ENCODE measurements at regions not wholly inside any gene's neighbourhood (a gene's known extent, or its start where the extent isn't known, plus 50 kb on each side); places are given as distances from the start of the nearest gene placed in this dataset.

DNA sequence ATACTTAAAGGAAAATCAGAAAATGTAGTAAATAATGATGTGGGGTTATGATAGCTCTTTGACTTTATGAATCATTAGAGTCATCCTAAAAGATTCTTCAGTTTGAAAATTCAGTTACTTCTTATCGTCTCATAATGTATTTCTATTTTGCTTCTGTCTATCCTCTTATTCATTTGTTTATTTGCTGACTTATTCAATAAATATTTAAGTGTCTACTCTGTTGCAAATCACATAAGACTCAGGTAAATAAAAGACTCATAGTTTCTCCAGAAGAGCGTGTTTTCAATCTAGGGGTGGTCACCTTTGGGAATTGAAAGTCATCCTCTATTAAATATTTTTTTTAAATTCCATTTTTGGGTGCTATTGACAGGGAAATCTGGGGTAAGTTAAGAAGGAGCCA, 69.1 kb upstream of the RBMS1 start:
- no peak overlapping the region for H3K4me2 ChIP-seq (ENCODE audit: low read length)
- H3K79me2 ChIP-seq (ENCODE audit: insufficient read depth, low read length), result no peaks in the 10 kb centered on the region
- TF ChIP-seq, protein P1, sequence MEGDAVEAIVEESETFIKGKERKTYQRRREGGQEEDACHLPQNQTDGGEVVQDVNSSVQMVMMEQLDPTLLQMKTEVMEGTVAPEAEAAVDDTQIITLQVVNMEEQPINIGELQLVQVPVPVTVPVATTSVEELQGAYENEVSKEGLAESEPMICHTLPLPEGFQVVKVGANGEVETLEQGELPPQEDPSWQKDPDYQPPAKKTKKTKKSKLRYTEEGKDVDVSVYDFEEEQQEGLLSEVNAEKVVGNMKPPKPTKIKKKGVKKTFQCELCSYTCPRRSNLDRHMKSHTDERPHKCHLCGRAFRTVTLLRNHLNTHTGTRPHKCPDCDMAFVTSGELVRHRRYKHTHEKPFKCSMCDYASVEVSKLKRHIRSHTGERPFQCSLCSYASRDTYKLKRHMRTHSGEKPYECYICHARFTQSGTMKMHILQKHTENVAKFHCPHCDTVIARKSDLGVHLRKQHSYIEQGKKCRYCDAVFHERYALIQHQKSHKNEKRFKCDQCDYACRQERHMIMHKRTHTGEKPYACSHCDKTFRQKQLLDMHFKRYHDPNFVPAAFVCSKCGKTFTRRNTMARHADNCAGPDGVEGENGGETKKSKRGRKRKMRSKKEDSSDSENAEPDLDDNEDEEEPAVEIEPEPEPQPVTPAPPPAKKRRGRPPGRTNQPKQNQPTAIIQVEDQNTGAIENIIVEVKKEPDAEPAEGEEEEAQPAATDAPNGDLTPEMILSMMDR (IDR thresholded peaks at IDR 0.05; ENCODE audit: insufficient read depth, low read depth, low read length), result no peak
- no peak for TF ChIP-seq EZH2 (IDR thresholded peaks at IDR 0.05; ENCODE audit: insufficient read depth, low read length)
- Mint-ChIP-seq H3K9me3 (ENCODE audit: unreplicated experiment) (no peaks in the 10 kb centered on the region), H3K36me3 (ENCODE audit: low read depth, unreplicated experiment) (no peaks in the 10 kb centered on the region), H3K27me3 (ENCODE audit: low read depth, unreplicated experiment) (no peaks in the 10 kb centered on the region), H3K27ac (ENCODE audit: unreplicated experiment) (no peak overlapping the region), H3K4me1 (ENCODE audit: low read depth, unreplicated experiment) (peaks cover 9% of the 10 kb centered on the region), H3K4me3 (ENCODE audit: unreplicated experiment) (no peak overlapping the region)
- no peak overlapping the region for H2AFZ ChIP-seq (ENCODE audit: low read depth, low read length)
- H3K9ac ChIP-seq (ENCODE audit: low read length), result no peak overlapping the region
- FAIRE-seq (no peak), DNase-seq (ENCODE audit: low read depth) (no peak)
- H3K9me3 ChIP-seq (ENCODE audit: insufficient read depth, low read depth, low read length), result no peaks in the 10 kb centered on the region
- H3K4me3 ChIP-seq (ENCODE audit: insufficient read depth, low read depth, low read length), result no peak overlapping the region
- H3K27me3 ChIP-seq (ENCODE audit: insufficient read depth, low read length), result no peaks in the 10 kb centered on the region
- H4K20me1 ChIP-seq (ENCODE audit: insufficient read depth, low read length), result no peaks in the 10 kb centered on the region
- H3K36me3 ChIP-seq (ENCODE audit: insufficient read depth, low read length), result no peaks in the 10 kb centered on the region
- no peak overlapping the region for H3K27ac ChIP-seq (ENCODE audit: low read depth, low read length)
- no peaks in the 10 kb centered on the region for H3K4me1 ChIP-seq (ENCODE audit: insufficient read depth, low read length)

DNA sequence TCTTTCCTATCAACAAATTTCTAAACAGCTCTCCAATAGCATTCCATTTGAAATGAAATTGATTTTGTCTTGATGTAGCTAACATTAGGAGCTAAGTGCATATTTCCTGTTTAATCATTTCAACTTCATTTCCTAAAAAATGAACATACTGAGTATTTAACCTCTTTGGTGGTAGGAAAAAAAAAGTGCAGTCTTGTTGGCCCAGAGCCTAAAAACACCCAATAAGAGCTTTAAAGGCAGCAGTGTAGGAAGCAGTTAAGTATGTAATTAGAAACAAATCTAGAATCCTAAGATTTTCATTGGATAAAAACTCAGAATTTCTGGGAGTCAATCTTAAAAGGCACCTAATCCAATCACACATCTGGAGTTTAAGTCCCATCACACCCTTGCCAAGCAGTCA, 71.0 kb upstream of the RBMS1 start:
- Histone ChIP-seq H3K27me3 (ENCODE audit: insufficient read depth, low read length) (no peaks in the 10 kb centered on the region), H3K9me3 (ENCODE audit: insufficient read depth, low read depth, low read length) (no peaks in the 10 kb centered on the region), H3K4me3 (ENCODE audit: insufficient read depth, low read depth, low read length) (no peak overlapping the region), H4K20me1 (ENCODE audit: insufficient read depth, low read length) (no peaks in the 10 kb centered on the region), H3K79me2 (ENCODE audit: insufficient read depth, low read length) (no peaks in the 10 kb centered on the region), H3K36me3 (ENCODE audit: insufficient read depth, low read length) (no peaks in the 10 kb centered on the region), H2AFZ (ENCODE audit: low read depth, low read length) (no peak overlapping the region), H3K4me2 (ENCODE audit: low read length) (no peak overlapping the region), H3K9ac (ENCODE audit: low read length) (no peak overlapping the region), H3K4me1 (ENCODE audit: insufficient read depth, low read length) (no peaks in the 10 kb centered on the region), H3K27ac (ENCODE audit: low read depth, low read length) (no peak overlapping the region)
- Mint-ChIP-seq H3K9me3 (ENCODE audit: unreplicated experiment) (no peaks in the 10 kb centered on the region), H3K27me3 (ENCODE audit: low read depth, unreplicated experiment) (no peaks in the 10 kb centered on the region), H3K4me1 (ENCODE audit: low read depth, unreplicated experiment) (peaks cover 9% of the 10 kb centered on the region), H3K36me3 (ENCODE audit: low read depth, unreplicated experiment) (no peaks in the 10 kb centered on the region), H3K27ac (ENCODE audit: unreplicated experiment) (no peak overlapping the region), H3K4me3 (ENCODE audit: unreplicated experiment) (no peak overlapping the region)
- TF ChIP-seq, protein P1 (IDR thresholded peaks at IDR 0.05; ENCODE audit: insufficient read depth, low read depth, low read length), result no peak
- TF ChIP-seq EZH2 (IDR thresholded peaks at IDR 0.05; ENCODE audit: insufficient read depth, low read length), result no peak
- DNase-seq (ENCODE audit: low read depth), result no peak
- FAIRE-seq, result no peak

DNA sequence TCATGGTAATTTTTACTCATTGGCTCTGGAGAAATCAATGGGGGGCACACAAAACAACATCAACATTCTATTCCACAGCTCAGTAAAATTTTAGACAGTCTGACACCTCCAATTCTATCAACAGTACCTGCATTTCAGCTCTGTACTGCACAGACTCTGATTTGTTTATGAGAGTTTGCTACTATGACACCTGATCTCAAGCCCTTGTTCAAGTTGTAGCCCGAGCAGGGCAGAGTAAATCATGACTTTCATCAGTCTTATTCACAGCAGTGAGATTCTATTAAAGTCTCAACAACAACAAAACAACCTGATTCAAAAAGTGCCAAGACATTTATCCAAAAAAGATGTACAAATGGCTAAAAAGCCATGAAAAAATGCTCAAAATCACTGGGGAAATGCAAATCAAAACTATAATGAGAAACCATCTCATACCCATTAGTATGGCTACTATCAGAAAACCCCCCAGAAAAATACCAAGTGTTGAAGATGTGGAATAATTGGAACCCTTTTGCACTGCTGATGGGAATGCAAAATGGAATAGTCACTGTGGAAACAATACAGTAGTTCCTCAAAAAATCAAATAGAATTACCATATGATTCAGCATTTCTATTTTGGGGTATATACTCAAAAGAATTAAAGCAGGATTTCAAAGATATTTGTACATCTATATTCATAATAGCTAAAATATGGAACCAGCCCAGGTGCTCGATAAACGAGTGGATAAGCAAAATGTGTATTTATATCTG, 71.7 kb upstream of the RBMS1 start:
- Histone ChIP-seq H3K4me1 (ENCODE audit: insufficient read depth, low read length) (no peaks in the 10 kb centered on the region), H3K9ac (ENCODE audit: low read length) (no peak overlapping the region), H3K9me3 (ENCODE audit: insufficient read depth, low read depth, low read length) (no peaks in the 10 kb centered on the region), H3K27ac (ENCODE audit: low read depth, low read length) (no peak overlapping the region), H2AFZ (ENCODE audit: low read depth, low read length) (no peak overlapping the region), H4K20me1 (ENCODE audit: insufficient read depth, low read length) (no peaks in the 10 kb centered on the region), H3K79me2 (ENCODE audit: insufficient read depth, low read length) (no peaks in the 10 kb centered on the region), H3K4me3 (ENCODE audit: insufficient read depth, low read depth, low read length) (no peak overlapping the region), H3K4me2 (ENCODE audit: low read length) (no peak overlapping the region), H3K27me3 (ENCODE audit: insufficient read depth, low read length) (no peaks in the 10 kb centered on the region), H3K36me3 (ENCODE audit: insufficient read depth, low read length) (no peaks in the 10 kb centered on the region)
- Mint-ChIP-seq H3K4me3 (ENCODE audit: unreplicated experiment) (no peak overlapping the region), H3K27me3 (ENCODE audit: low read depth, unreplicated experiment) (no peaks in the 10 kb centered on the region), H3K27ac (ENCODE audit: unreplicated experiment) (no peak overlapping the region), H3K9me3 (ENCODE audit: unreplicated experiment) (no peaks in the 10 kb centered on the region), H3K4me1 (ENCODE audit: low read depth, unreplicated experiment) (peaks cover 9% of the 10 kb centered on the region), H3K36me3 (ENCODE audit: low read depth, unreplicated experiment) (no peaks in the 10 kb centered on the region)
- FAIRE-seq, result no peak
- TF ChIP-seq, protein P1 (IDR thresholded peaks at IDR 0.05; ENCODE audit: insufficient read depth, low read depth, low read length), result no peak
- TF ChIP-seq EZH2 (IDR thresholded peaks at IDR 0.05; ENCODE audit: insufficient read depth, low read length), result no peak
- no peak for DNase-seq (ENCODE audit: low read depth)

All from astrocyte (in vitro differentiated cells and primary cell).